Kidney (tissue), 13 donors: ENCODE measurements at regions not wholly inside any gene's neighbourhood (a gene's known extent, or its start where the extent isn't known, plus 50 kb on each side); places are given as distances from the start of the nearest gene placed in this dataset.

Experiments used
- DNase-seq, 5 donors: peaks; one replicate each; pipeline ENCODE4 v3.0.0-alpha.2; 2013 to 2020
- FAIRE-seq: peaks from 2 replicates; lab custom pipeline; 2012; peaks lifted over from hg19 to GRCh38; lab: Jason Lieb, UNC
- H3K27ac ChIP-seq, 2 donors: one replicate each; pipeline ENCODE4 v1.7.0; 2013; ENCODE audit warnings: low read depth in 2 of 2, low read length in 2 of 2, inconsistent platforms in 1 of 2
- H3K27me3 ChIP-seq: one replicate; pipeline ENCODE4 v1.7.1; 2013; ENCODE audit warnings: low read length, inconsistent platforms; ENCODE audit not compliant: control insufficient read depth, insufficient read depth
- H3K36me3 ChIP-seq, 3 donors: one replicate each; pipeline versions ENCODE4 v1.7.0 to v1.7.1; 2013; ENCODE audit warnings: low read length in 3 of 3, control low read depth in 1 of 3, inconsistent platforms in 1 of 3; ENCODE audit not compliant: insufficient read depth in 3 of 3, control insufficient read depth in 2 of 3
- H3K4me1 ChIP-seq, 3 donors: one replicate each; pipeline versions ENCODE4 v1.7.0 to v1.7.1; 2013; ENCODE audit warnings: low read length in 3 of 3, inconsistent platforms in 1 of 3, low read depth in 1 of 3; ENCODE audit not compliant: control insufficient read depth in 2 of 3, insufficient read depth in 2 of 3
- H3K4me3 ChIP-seq, 3 donors: one replicate each; pipeline versions ENCODE4 v1.7.0 to v1.8.1; 2013; ENCODE audit warnings: low read length in 3 of 3, control low read depth in 1 of 3, inconsistent platforms in 1 of 3
- H3K9ac ChIP-seq, 3 donors: one replicate each; pipeline versions ENCODE4 v1.7.0 to v1.7.1; 2013; ENCODE audit warnings: low read length in 3 of 3, control low read depth in 1 of 3, inconsistent platforms in 1 of 3
- H3K9me3 ChIP-seq, 3 donors: one replicate each; pipeline versions ENCODE4 v1.7.0 to v1.7.1; 2013; ENCODE audit warnings: low read length in 3 of 3, control low read depth in 1 of 3, inconsistent platforms in 1 of 3; ENCODE audit not compliant: control insufficient read depth in 2 of 3, insufficient read depth in 1 of 3
- CTCF ChIP-seq: IDR thresholded peaks from 3 replicates; pipeline ENCODE4 v1.5.1; 2012; ENCODE audit warnings: mild to moderate bottlenecking, moderate library complexity, borderline replicate concordance; ENCODE audit not compliant: insufficient read depth; ENCODE audit errors: extremely low read depth
- intact Hi-C: fragments of 100-400 bp; cut with DNase I; formaldehyde crosslinking; loops from one replicate; pipeline ENCODE4 v1.11.1; 2022
- donor health status: control.
- donor health status: control.
- donor health status: control.
- donor health status: control.
- donor health status: control.
- donor health status: DM: yes; HTN: yes; CAD: no.
- donor health status: Normal renal cell carcinoma (clear cell type).

DNA sequence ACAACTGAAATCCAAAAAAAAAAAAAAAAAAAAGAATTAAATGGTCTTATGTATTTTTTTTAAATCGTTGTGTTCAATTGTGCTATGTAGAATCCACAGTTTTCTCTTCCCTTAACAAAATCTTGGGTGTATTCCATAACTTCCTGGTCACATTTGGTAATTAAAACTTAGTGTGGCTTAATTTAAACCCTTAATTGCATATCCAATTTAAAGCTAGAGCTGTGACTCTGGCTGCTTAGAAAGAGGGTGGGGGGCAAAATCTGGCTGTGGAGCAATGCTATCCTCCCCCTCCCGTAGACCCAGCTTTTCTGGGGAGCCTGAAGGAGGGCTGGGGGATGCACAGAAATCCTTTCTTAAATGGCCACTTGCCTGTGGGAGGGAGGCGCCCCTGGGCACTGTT lies 695.1 kb downstream of the INHBA start:
- no peak overlapping the region for H3K27ac ChIP-seq
- no peaks in the 10 kb centered on the region for H3K27me3 ChIP-seq
- no peaks in the 10 kb centered on the region for H3K9me3 ChIP-seq
- intact Hi-C loops: no loop called here
- no peak overlapping the region for H3K4me3 ChIP-seq
- H3K4me1 ChIP-seq: no peaks in the 10 kb centered on the region
- TF ChIP-seq CTCF: no peak
- H3K36me3 ChIP-seq: no peaks in the 10 kb centered on the region
- H3K9ac ChIP-seq: no peak overlapping the region
- FAIRE-seq: no peak
- no peak for DNase-seq

DNA sequence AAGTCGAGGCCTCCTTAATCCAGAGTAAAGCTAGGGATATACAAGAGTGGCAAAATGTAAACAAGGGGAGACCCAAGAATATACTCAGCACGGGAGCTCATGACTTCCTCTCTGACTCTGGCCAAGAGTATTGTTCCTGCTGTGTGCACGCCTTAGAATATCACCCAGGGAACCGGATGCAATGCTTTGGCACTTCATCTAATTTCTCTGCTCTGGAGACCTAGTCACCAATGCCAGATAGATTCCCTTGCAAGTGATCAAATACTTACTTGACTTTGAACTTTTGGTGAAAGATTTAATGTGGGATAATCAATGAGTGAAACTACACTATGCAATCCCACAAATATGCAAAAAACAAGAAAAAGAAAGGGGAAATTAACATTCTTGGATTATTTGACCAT lies 695.5 kb downstream of the INHBA start:
- no peak for DNase-seq
- no peak for TF ChIP-seq CTCF
- H3K4me1 ChIP-seq: no peaks in the 10 kb centered on the region
- H3K27me3 ChIP-seq: no peaks in the 10 kb centered on the region
- FAIRE-seq: no peak
- no peak overlapping the region for H3K9ac ChIP-seq
- H3K27ac ChIP-seq: no peak overlapping the region
- no peaks in the 10 kb centered on the region for H3K9me3 ChIP-seq
- no peak overlapping the region for H3K4me3 ChIP-seq
- H3K36me3 ChIP-seq: no peaks in the 10 kb centered on the region
- intact Hi-C loops: no loop called here

- Histone ChIP-seq H3K36me3 (no peaks in the 10 kb centered on the region), H3K27ac (no peak overlapping the region), H3K9me3 (no peaks in the 10 kb centered on the region), H3K27me3 (no peaks in the 10 kb centered on the region), H3K4me1 (no peaks in the 10 kb centered on the region), H3K4me3 (no peak overlapping the region), H3K9ac (no peak overlapping the region)
- DNase-seq (no peak), FAIRE-seq (no peak)
- intact Hi-C loops: no loop called here
- no peak for TF ChIP-seq CTCF
These were observed 696.4 kb downstream of the INHBA start for GRCh38 chr7:41006306-41006995.
